NB4 (cell line): ENCODE measurements at regions not wholly inside any gene's neighbourhood (a gene's known extent, or its start where the extent isn't known, plus 50 kb on each side); places are given as distances from the start of the nearest gene placed in this dataset.

ENCODE experiments used
- DNase-seq: peaks from one replicate; pipeline ENCODE4 v3.0.0; 2010; ENCODE audit warnings: low read depth
- H3K4me3 ChIP-seq: one replicate; pipeline ENCODE4 v1.5.1; 2011; ENCODE audit warnings: mild to moderate bottlenecking, low read depth, low read length, moderate library complexity
- CTCF ChIP-seq: IDR thresholded peaks from one replicate; pipeline ENCODE4 v1.5.1; 2012; ENCODE audit warnings: low read depth, low read length
- MYC ChIP-seq: IDR thresholded peaks from 2 replicates; pipeline ENCODE4 v1.6.1; 2011; ENCODE audit warnings: low read depth, low read length
- POLR2A ChIP-seq: IDR thresholded peaks from 2 replicates; pipeline ENCODE4 v1.6.1; 2011; ENCODE audit warnings: mild to moderate bottlenecking; ENCODE audit not compliant: insufficient read length; ENCODE audit errors: extremely low read depth
- TF ChIP-seq, protein P1 (sequence below): IDR thresholded peaks from 2 replicates; pipeline ENCODE4 v1.6.1; 2011; ENCODE audit warnings: low read depth, low read length

GRCh38 chr2:157192445-157193423 lies 64.8 kb upstream of the GALNT5 start:
- TF ChIP-seq, protein P1, sequence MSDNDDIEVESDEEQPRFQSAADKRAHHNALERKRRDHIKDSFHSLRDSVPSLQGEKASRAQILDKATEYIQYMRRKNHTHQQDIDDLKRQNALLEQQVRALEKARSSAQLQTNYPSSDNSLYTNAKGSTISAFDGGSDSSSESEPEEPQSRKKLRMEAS: no peak
- TF ChIP-seq POLR2A (no peak), MYC (no peak), CTCF (no peak)
- H3K4me3 ChIP-seq: no peak overlapping the region
- DNase-seq: no peak

DNA sequence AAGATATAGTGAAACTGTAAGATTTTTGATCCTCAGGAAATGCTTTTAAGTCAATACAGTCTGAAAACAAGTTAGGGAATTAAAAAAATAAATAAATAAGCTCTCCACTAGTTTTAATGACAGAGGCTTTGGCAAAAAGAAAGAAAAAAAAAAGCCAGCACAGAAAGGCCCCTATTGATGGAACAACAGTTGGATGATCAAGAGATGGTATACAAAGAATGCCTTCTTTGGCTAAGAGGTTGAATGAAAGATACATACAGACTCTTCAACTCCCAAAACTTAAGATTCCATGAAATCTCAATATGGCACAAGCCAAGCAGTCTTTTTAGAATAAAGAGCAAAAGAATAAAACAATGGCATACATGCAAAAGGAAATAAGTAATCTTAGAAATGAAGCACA lies 64.0 kb upstream of the GALNT5 start:
- TF ChIP-seq POLR2A: no peak
- no peak for TF ChIP-seq CTCF
- TF ChIP-seq, protein P1: no peak
- TF ChIP-seq MYC: no peak
- DNase-seq: no peak
- no peak overlapping the region for H3K4me3 ChIP-seq

- H3K4me3 ChIP-seq: no peak overlapping the region
- peak; percentile 54 for DNase-seq
- TF ChIP-seq, protein P1: no peak
- peak; percentile 52 for TF ChIP-seq CTCF
- no peak for TF ChIP-seq MYC
- no peak for TF ChIP-seq POLR2A
Observed at GRCh38 chr2:157194097-157194688, 63.3 kb upstream of the GALNT5 start.

DNA sequence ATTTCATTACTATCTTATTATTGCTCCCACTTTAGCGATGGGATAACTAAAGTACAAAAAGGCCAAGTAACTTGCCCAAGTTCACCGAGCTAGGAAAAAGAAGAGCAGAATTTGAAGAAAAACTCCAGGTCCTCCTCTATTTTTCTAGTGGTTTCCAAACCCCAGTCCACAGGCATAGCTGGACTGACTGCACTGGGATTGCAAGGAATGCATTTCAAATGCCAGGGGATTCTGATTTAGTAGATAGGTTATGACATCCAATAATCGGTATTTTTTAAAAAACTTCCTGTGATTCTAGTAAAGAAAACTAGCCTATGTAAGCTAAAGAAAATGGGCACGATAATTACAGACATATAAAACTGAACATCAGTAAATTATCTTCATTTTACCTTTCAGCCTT lies 62.7 kb upstream of the GALNT5 start:
- no peak overlapping the region for H3K4me3 ChIP-seq
- DNase-seq: no peak
- TF ChIP-seq POLR2A: no peak
- no peak for TF ChIP-seq CTCF
- TF ChIP-seq, protein P1: no peak
- TF ChIP-seq MYC: no peak

GRCh38 chr2:157196956-157197355 lies 60.5 kb upstream of the GALNT5 start:
- no peak for TF ChIP-seq POLR2A
- no peak for TF ChIP-seq MYC
- TF ChIP-seq, protein P1: no peak
- TF ChIP-seq CTCF: no peak

More at GRCh38 chr2:157196956-157197355, 60.5 kb upstream of the GALNT5 start:
- H3K4me3 ChIP-seq: no peak overlapping the region
- DNase-seq: no peak
